Right ventricle myocardium inferior (tissue), 1 donor: ENCODE measurements at regions not wholly inside any gene's neighbourhood (a gene's known extent, or its start where the extent isn't known, plus 50 kb on each side); places are given as distances from the start of the nearest gene placed in this dataset.

Experiments used
- ATAC-seq: fragments of 200-7000 bp; cut with Tn5 transposase; one replicate; pipeline ENCODE4 v1.9.1; 2020; ENCODE audit warnings: mild to moderate bottlenecking, moderate library complexity
- DNase-seq: peaks from one replicate; pipeline ENCODE4 v3.0.0; 2021; ENCODE audit errors: missing footprints
- intact Hi-C: fragments of 100-400 bp; cut with DNase I; formaldehyde crosslinking; loops from one replicate; pipeline ENCODE4 v1.11.0; 2022
- donor health status: DM: no; HTN: yes; CAD: no; lungs with severe emphysema.

DNA sequence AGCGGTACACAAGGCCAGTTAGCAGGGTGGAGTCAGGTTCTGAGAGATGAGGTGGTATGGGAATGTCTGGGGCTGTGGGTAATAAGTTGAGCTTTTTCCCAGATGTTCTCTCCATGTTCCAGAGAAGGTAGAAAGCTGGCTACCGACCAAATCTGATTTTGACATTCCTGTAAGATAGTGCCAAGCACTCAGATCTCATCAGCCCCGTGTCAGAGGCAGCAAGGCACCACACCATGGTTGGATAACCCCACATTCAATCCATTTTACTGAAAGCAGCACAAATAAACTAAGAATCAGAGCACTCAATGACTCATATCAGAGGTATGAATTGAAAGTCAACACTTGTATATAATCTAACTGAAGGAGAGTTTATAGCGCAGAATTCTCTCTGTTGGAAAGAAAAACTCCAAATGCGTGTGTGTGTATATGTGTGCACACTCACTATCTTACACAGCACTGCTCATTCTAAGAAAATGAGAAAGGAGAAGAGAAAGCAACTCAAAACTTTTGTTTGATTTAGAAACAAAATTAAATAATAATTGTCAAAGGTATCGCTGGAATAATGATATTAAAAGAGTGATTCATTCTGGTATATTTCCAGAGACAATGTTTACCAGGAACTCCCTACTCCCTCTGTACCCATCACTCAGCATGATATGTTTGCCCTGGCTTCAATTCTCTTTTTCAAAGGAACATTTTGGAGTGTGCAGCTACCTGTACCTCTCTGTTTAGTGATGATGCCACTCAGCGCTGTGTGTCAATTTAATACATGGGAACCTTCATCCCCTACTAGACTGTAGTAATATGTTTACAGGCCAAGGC lies 375.1 kb upstream of the ID2 start:
- intact Hi-C loops: no loop called here
- ATAC-seq: no peak
- DNase-seq: no peak

DNA sequence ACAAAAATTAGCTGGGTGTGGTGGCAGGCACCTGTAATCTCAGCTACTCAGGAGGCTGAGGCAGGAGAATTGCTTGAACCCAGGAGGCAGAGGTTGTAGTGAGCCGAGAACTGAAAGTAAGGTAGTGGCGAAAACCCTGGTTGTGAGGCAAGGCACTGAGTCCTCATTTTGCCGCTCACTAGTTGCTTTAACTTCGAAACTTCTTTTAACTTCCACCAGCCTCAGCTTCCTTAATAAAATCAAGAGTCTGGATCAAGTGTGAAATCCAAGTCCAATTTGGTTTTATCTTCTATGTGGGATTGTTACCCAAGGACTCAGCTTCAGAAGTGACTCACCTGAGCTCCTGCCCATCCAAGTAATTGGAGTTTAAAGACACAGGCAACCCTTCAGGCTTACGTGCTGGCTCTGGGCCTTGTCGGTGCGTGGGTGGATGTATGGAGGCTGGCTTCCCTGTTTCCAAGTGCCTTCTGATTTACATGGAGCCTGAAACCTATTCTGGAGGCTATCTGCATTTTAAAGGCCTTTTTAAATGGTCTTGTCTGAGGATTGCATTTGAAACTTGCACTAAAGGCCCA lies 374.2 kb upstream of the ID2 start:
- DNase-seq: no peak
- ATAC-seq: no peak
- intact Hi-C loops: no loop called here

DNA sequence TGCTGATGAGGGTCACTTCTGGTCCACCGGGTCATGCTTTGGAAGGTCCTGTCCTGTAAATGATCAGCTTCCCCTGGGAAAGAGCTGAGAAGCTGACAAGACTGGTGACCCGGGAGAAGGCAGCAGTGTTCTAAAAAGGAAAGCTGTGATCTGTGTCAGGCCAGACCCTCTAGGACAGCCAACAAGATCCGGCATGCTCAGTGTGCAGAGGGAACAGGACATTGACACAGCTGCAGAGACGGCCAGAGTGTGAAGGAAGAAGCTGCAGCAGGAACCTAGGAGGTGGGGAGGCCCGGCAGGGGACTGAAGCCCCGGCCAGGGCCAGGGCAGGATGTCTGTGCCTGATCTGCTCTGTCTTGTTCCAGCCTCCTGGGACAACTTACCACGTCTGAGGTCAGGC lies 372.7 kb upstream of the ID2 start:
- ATAC-seq (peak; percentile 24), DNase-seq (no peak)
- intact Hi-C loops: no loop called here

DNA sequence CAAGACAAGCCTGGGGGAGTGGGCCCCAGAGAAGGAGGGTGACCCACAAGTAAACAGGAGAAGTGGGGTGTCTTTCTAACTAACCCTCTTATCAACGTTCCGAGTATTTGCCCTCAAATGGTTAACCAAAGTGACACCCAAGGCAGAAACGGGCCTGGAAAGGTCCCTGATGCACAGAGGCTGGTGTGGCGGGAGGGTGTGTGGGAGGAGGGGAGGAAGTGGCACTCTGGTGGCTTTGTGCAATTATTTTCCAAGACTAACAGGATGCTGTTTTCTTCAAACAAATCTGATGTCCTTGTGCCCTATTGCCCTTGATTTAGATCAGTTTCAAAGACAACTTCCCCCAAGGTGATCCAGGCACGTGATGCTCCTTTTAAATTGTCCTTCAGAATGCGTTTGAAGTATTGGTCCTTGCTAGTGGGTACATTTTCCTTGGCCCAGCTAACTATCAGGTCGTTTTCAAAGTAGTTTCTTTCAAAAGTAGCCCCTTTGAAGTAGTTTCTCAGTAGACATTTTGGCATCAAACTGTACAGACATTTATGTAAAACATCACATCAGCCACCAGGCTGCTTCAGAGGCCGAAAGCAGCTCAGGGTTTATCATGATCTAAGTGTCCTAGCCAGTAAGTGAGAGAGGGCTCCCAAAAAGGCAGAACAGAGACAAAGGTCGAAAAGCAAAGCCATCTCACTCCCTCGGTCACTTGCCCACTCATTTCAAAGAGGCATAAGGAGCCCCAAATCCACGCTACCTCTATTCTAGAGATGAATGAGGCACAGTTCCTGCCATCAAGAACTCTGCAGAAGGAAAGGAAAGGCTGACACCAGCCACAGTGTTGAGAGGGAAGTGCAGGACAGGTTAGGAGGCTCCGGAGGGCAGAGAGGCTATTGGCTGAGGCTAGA lies 371.1 kb upstream of the ID2 start:
- DNase-seq (no peak), ATAC-seq (no peak)
- intact Hi-C loops: no loop called here

DNA sequence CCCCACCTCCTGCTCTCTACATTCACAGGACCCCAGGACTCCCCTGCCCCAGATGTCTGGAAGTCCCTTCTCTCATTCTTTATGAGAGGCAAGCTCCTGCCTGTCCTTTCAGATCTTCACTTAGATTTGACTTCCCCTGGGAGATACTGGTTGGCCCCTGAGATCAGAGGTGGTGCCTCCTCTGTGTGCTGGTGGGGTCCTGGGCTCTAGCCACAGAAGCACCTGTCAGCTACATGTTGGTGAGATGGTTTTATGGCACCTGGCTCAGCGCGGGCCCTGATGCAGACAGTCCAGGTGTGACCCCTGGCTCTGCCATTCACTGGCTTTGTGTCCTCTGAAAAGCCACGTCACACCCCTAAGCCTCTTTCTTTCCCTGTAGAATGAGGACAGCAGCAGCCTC lies 369.6 kb upstream of the ID2 start:
- no peak for DNase-seq
- intact Hi-C loops: no loop called here
- ATAC-seq: no peak

DNA sequence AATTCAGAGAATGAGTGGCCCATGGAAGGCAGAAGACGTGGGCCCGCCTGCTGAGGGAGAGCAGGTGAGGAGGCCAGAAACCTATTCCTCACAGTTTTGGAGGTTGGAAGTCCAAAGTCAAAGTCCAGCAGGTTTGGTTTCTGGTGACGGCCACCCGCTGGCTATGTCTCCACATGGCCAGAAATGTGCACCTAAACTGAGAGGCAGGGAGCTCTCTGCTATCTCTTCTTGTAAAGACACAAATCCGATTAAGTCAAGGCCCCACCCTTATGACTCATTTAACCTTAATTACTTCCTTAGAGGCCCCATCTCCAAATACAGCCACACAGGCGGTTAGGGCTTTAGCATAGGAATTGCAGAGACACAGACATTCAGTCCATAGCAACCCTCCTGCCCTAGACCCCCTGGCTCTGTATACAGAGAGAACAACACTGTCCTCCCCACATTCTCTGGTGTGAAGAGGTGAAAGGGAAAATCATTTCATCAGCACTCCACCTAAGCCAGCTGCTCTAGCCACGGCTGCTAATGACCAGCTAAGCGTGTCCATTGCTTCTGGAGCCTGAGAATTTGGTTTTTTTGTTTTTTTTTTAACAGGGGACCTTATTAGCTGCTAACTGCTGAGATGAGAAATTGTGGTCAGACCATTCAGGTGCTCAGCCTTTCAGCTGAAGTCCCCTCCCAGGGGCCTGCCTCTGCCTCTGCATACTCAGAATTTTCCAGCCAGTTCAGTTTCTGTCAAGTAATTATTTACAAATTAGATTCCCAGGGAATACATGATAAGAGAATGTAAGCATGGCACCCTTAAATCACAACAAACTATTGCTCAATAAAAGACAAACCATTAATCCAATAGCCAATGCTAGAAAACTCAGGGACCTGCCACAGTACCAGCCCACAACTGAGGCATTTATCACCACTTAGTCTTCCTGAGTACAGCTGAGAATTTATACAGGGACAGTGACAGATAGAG lies 368.7 kb upstream of the ID2 start:
- DNase-seq: no peak
- intact Hi-C loops: no loop called here
- ATAC-seq: no peak

DNA sequence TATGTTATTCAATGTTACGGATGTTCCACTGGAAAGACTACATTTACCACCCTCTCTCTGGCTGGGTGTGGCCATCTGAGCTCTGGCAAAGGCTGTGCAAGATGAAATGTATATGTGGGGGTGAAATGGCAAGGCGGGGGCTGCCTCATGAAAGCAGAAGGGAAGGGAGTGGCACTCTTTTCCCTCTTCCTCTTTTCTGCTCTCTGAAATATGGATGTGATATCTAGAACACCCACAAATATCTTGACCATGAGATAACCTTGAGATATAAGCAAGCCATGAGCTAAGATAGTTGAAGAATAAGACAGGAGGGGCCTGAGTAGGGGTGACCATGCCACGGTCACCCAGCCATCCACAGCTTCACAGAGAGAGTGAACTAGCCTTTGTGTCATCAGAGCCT lies 367.8 kb upstream of the ID2 start:
- intact Hi-C loops: no loop called here
- ATAC-seq (peak; percentile 48), DNase-seq (no peak)

DNA sequence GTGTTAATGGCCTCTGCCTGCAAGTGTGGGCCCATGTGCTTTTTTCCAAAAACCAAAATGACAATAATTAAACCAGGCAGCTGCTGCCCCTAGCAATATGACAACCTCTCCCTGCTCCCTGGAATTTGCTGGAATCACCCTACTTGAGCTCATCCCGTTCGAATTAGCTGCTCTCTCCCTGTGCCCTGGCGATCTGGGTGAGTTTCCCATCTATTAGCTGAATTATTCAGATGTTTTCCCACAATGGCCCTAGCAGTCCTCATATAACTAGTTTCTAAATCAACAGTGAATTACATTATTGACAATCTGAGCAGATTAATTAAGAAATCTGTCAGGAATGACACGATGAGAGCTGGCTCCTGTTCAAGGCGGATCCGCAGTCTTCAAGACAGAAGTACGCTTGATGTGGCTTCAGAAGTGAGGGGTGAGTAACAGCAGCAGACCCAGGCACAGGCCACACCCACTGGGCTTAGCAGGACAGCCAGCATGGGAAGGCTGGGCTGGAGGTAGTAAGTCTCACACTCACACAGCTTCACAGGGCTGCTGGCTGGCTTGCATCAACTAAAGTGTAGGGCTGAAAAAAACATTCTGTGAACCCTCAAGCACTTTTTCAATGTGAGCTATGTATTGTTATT lies 366.2 kb upstream of the ID2 start:
- ATAC-seq (no peak), DNase-seq (peak; percentile 76)
- intact Hi-C loops: no loop called here

DNA sequence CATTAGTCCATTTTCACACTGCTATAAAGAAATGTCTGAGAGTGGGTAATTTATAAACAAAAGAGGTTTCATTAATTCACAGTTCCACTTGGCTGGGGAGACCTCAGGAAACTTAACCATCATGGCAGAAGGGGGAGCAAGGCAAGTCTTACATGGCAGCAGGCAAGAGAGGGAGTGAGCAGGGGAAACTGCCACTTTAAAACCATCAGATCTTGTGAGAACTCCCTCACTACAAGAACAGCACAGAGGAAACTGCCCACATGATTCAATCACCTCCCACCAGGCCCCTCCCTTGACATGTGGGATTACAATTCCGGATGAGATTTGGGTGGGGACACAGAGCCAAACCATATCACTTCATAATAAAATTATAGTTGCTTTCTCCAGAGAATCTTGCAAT lies 365.5 kb upstream of the ID2 start:
- no peak for DNase-seq
- no peak for ATAC-seq
- intact Hi-C loops: no loop called here

DNA sequence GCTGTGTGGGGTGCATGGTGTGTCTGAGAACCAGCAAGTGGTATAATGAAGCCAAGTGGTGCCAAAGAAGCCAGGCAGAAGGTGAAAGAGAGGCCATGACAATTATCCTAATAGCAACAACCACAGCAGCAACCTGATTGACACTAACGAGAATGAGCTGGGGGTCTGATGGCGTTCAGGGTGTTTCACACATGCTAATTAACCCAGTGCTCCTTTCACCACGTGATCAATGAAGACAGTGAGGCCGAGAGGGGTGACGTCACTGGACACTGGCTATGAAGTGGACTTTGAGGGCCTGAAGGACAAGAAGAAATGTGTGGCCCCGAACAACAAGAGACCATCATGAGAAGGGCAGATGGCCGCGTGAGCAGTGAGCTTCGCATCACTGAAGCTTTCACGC lies 364.4 kb upstream of the ID2 start:
- DNase-seq (no peak), ATAC-seq (no peak)
- intact Hi-C loops: no loop called here

DNA sequence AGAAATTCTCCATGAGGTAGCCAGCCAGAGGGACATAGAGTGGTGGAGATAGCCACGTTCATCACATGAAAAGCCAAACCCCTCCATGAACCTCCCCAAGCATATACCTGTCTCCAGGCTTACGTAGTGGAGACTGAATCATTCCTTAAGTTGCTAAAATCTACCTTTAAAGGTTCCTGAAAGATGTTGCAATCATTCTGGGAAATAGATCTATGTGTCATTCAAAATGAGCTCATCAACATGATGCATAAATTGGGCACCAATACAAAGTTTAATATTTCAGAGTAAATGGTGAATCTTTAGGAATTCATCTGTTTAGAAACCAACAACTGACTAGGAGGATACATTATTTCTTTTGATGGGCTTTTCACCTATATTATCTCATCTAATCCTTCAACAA lies 362.6 kb upstream of the ID2 start:
- no peak for ATAC-seq
- intact Hi-C loops: no loop called here
- DNase-seq: no peak

DNA sequence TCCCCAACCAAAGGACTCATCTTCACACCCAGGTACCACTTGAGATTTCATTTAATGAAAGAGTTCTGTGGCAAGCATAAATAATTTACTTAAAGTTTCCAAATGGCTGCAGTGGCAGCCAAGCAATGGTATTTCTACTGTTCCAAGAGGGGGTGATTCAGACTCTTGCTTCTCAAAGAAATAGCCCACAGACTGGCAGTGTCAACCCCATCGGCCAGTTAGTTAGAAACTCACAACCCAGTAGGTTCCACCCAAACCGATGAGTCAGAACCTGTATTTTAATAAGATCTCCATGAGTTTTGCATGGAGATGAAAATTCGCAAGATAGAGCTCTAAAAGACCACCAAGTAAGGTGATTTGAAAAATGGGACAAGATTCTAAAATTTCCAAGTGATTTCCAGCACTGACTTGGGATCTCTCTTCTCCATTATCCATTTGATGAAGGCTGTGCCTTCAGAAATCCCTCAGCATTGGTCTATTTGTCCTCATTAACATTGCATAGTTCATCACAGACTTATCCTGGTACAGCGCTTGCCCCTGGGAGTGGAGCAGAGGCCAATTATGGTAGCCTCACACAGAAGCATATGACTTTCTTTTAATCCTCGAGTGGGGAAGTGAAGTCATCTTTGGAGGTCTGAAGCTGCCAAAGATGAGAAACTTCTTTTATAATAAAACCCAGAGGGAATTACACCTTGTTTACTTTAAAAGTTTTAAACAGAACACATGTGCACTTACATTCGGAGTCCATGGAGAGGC lies 361.4 kb upstream of the ID2 start:
- DNase-seq (no peak), ATAC-seq (no peak)
- intact Hi-C loops: no loop called here

DNA sequence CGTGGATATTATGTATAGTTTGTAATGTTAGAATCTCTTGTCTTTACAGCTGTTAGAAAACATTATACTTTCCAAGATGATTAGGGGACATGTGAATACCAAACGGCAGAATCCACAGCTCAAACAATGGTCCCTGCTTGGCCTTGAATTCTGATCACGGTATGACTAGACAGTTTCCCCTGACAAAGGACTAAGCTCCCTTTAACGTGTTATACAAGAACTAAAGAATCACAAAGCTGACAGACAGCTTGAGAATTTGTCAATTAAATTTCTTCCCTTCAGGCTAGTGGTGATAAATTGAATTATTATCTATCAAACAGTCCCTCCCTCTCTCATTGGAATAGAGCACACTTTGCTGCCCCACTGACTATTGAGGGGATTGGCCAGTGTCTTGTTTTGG lies 359.2 kb upstream of the ID2 start:
- no peak for DNase-seq
- intact Hi-C loops: no loop called here
- ATAC-seq: no peak

DNA sequence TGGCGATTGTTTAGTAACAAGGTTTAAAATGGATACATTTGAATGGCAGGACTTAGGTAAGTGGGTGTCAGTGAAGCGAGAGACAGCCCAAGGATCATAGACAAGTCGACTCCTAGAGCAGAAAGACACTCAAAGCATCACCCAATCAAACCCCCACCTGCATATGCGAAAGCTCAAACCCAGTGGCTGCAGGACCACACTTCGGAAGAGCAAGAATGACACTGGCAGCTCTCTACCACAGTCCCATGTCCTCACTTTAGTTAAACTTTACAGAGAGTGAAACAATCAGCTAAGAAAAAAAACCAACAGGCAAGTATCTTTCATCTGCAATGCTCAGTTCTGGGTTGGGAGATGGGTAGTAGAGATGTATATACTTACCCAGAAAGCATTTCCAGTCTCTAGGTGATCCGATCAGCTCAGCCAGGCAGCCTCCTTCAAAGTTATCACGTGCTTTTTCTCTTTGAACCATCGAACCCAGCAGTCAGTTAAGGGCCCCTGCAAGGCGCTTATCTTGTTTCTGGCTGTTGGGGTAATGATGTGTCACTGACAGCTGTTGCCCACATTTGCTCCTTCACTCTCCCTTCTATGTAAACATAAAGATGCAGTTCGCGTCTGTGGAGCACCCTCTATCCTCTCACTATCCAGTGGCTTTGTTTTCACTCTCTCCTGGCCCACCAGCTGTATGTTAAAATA lies 357.5 kb upstream of the ID2 start:
- DNase-seq (no peak), ATAC-seq (no peak)
- intact Hi-C loops: no loop called here

DNA sequence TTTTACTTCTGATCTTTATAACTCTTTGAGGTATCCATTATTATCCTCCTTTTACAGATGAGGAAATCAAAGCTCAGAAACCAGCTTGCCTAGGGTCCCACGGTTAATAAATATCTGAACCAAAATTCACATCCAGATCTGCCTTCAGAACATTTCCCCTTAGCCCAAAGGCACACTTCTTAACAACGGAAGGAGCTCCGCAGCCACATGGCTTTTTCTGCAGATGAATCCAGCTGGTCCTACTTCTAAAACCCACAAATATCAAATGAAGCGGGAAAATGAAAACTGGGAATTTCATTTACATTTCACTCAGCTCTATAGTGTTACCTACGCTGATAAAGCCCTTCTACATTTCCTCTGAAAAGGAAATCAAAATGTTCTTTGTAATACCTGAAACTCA lies 357.0 kb upstream of the ID2 start:
- ATAC-seq (no peak), DNase-seq (no peak)
- intact Hi-C loops: no loop called here

DNA sequence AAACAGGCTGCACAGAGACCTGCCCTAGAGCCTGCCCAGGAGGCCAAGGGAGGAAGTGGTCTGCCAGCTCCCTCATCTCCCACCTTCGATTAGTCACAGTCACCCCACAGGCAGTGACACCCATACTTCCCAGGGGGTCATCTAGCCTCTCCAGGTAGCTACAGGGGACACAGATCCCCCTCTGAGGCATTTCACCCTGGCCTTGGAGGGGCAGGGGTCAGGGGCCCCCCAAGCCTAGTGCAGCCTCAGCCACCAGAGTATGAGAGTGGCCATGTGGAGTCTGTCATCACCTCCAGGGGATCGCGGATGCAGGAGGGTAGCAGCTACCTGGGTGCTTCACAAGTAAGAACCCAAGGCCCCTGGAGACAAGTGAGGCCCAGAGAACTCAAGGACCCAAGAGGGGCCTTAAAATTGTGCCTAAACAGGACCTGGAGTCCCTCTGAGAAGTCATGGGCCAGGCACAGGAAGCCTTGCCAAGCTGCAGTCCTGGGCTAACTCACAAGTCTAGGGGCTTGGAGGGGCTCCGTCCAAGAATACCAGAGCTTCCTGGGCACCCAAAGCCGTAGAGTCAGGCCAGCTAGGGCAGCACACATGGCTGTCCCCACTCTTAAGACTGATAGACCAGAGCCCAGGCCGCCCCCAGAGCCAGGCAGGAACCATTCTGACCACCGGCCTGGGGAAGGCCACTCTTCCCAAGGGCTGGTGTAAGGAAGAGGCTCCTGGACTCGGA lies 354.3 kb upstream of the ID2 start:
- no peak for ATAC-seq
- no peak for DNase-seq
- intact Hi-C loops: no loop called here

DNA sequence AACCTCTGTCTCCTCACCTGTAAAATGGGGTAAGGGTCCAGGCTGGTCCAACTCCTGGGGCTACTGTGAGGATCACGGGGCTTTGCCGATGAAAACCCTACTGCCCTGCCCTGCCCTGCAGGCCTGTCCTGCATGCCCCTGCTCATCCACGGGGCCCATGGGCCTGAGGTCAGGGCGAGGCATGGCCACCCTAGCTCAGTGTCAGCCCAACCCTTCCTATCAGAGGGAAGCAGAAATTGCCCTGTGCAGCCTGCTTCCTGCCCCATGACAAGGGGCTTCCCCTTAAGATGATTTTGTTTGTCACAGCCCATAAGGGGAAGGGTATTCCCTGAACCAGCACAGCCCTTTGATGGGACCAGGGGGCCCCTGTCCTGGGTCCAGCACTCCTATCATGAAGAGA lies 353.6 kb upstream of the ID2 start:
- intact Hi-C loops: no loop called here
- no peak for DNase-seq
- ATAC-seq: no peak
